ENCODE measurements at regions not wholly inside any gene's neighbourhood (a gene's known extent, or its start where the extent isn't known, plus 50 kb on each side); places are given as distances from the start of the nearest gene placed in this dataset.

GRCh38 chr2:216560838-216561270 lies 62.2 kb downstream of the RPL37A start:
- TF ChIP-seq CTCF (IDR thresholded peaks at IDR 0.05), result no peak
- no peak for TF ChIP-seq POLR2A (IDR thresholded peaks at IDR 0.05)

Measured in uterus (tissue), 2 donors.